B cell (primary cell): ENCODE measurements at regions not wholly inside any gene's neighbourhood (a gene's known extent, or its start where the extent isn't known, plus 50 kb on each side); places are given as distances from the start of the nearest gene placed in this dataset.

ENCODE experiments used
- ATAC-seq: fragments of 200-7000 bp; cut with Tn5 transposase; one replicate; pipeline ENCODE4 v1.10.0; 2021; ENCODE audit warnings: low read depth, mild to moderate bottlenecking, moderate number of reproducible peaks, moderate library complexity
- CTCF ChIA-PET: fragments of 350-600 bp; sonication (Branson Sonifier 250); formaldehyde crosslinking; loops from one replicate; lab custom pipeline; 2021; ENCODE audit warnings: antibody characterized with exemption, inconsistent platforms; lab: Charles Lee
- POLR2A ChIA-PET: fragments of 350-600 bp; sonication (Branson Sonifier 250); formaldehyde crosslinking; loops from one replicate; lab custom pipeline; 2021; ENCODE audit warnings: antibody characterized with exemption; lab: Charles Lee
- DNase-seq: peaks from one replicate; pipeline ENCODE4 v3.0.0; 2013
- H2AFZ ChIP-seq: 2 replicates; pipeline ENCODE4 v1.6.1; 2012; ENCODE audit warnings: mild to moderate bottlenecking, low read depth, low read length; ENCODE audit not compliant: insufficient read depth, poor library complexity, severe bottlenecking
- H3K27ac ChIP-seq, 2 donors: 1 replicate in 1 of 2; 2 replicates in 1 of 2; pipeline ENCODE4 v1.5.1; 2012 to 2013; ENCODE audit warnings: low read length in 2 of 2, mild to moderate bottlenecking in 2 of 2, moderate library complexity in 1 of 2
- H3K27me3 ChIP-seq, 4 experiments: fragments of 200-600 bp in 1 of 4; sonication (generic) in 1 of 4; replicated peaks in 1 of 4; 1 replicate in 2 of 4; 2 replicates in 2 of 4; pipeline versions ENCODE4 v1.6.1 to v1.7.0; 2013 to 2016; ENCODE audit warnings: low read length in 3 of 4, mild to moderate bottlenecking in 2 of 4, mixed read lengths in 1 of 4, moderate library complexity in 1 of 4; ENCODE audit not compliant: insufficient read depth in 4 of 4, control insufficient read depth in 3 of 4; ENCODE audit errors: control extremely low read depth in 1 of 4
- H3K36me3 ChIP-seq, 2 experiments: replicated peaks in 1 of 2; 1 replicate in 1 of 2; 2 replicates in 1 of 2; pipeline versions ENCODE4 v1.6.1 to v1.7.1; 2013; ENCODE audit warnings: low read length in 1 of 2; ENCODE audit not compliant: insufficient read depth in 2 of 2, control insufficient read depth in 1 of 2; ENCODE audit errors: control extremely low read depth in 1 of 2, extremely low read depth in 1 of 2
- H3K4me1 ChIP-seq, 2 donors: fragments of 200-600 bp in 1 of 2; sonication (generic) in 1 of 2; 1 replicate in 1 of 2; 2 replicates in 1 of 2; pipeline versions ENCODE4 v1.5.1 to v1.6.1; 2013 to 2017; ENCODE audit warnings: low read length in 2 of 2; ENCODE audit not compliant: control insufficient read depth in 2 of 2, insufficient read depth in 2 of 2
- H3K4me2 ChIP-seq: replicated peaks from 2 replicates; pipeline ENCODE3; 2012; ENCODE audit warnings: mild to moderate bottlenecking, low read depth, low read length; ENCODE audit not compliant: poor library complexity, severe bottlenecking
- H3K4me3 ChIP-seq, 5 experiments: fragments of 200-600 bp in 1 of 5; sonication (generic) in 1 of 5; 1 replicate in 3 of 5; 2 replicates in 2 of 5; pipeline versions ENCODE4 v1.5.1 to v1.7.0; 2011 to 2016; ENCODE audit warnings: low read length in 4 of 5, mild to moderate bottlenecking in 4 of 5, low read depth in 2 of 5, control low read depth in 1 of 5, moderate library complexity in 1 of 5; ENCODE audit not compliant: insufficient read depth in 1 of 5; ENCODE audit errors: control extremely low read depth in 1 of 5, extremely low read depth in 1 of 5
- H3K79me2 ChIP-seq: fragments of 200-600 bp; sonication (generic); one replicate; pipeline ENCODE4 v1.6.0; 2016; ENCODE audit warnings: low read length; ENCODE audit not compliant: control insufficient read depth, insufficient read depth
- H3K9ac ChIP-seq: fragments of 200-600 bp; sonication (generic); 2 replicates; pipeline ENCODE4 v1.6.1; 2017; ENCODE audit warnings: mild to moderate bottlenecking, low read length, moderate library complexity
- H3K9me3 ChIP-seq, 3 donors: one replicate each; pipeline versions ENCODE4 v1.6.1 to v1.7.1; 2013; ENCODE audit warnings: low read length in 2 of 3; ENCODE audit not compliant: control insufficient read depth in 2 of 3, insufficient read depth in 1 of 3; ENCODE audit errors: control extremely low read depth in 1 of 3
- H4K20me1 ChIP-seq: 2 replicates; pipeline ENCODE4 v1.6.0; 2012; ENCODE audit warnings: mild to moderate bottlenecking, low read length; ENCODE audit not compliant: insufficient read depth, control insufficient read depth, poor library complexity, severe bottlenecking
- H3K27ac Mint-ChIP-seq: one replicate; pipeline ENCODE4 v1.8.0; 2021; ENCODE audit warnings: mixed read lengths
- H3K27me3 Mint-ChIP-seq: one replicate; pipeline ENCODE4 v1.8.0; 2021; ENCODE audit warnings: mixed read lengths
- H3K4me1 Mint-ChIP-seq: one replicate; pipeline ENCODE4 v1.8.0; 2021; ENCODE audit warnings: mixed read lengths
- H3K4me3 Mint-ChIP-seq: one replicate; pipeline ENCODE4 v1.8.0; 2021; ENCODE audit warnings: mixed read lengths
- H3K9me3 Mint-ChIP-seq: one replicate; pipeline ENCODE4 v1.8.0; 2022; ENCODE audit warnings: mixed read lengths; ENCODE audit not compliant: insufficient read depth
- CTCF ChIP-seq: fragments of 200-600 bp; IDR thresholded peaks from one replicate; pipeline ENCODE4 v1.8.0; 2022; ENCODE audit warnings: antibody characterized with exemption, mild to moderate bottlenecking
- EZH2 ChIP-seq: IDR thresholded peaks from 2 replicates; pipeline ENCODE4 v1.6.1; 2012; ENCODE audit warnings: borderline replicate concordance, low read depth, mild to moderate bottlenecking, moderate library complexity, low read length; ENCODE audit not compliant: insufficient read depth, poor library complexity, severe bottlenecking
- WGBS: methylation state at CpG from one replicate; pipeline ENCODE4 v1.1.5; 2013; ENCODE audit warnings: missing lambda C conversion rate; ENCODE audit not compliant: insufficient coverage; 5-methylcytosine and 5-hydroxymethylcytosine counted together
- intact Hi-C: fragments of 100-400 bp; cut with micrococcal nuclease; formaldehyde crosslinking; loops from one replicate; pipeline ENCODE4 v1.10.0; 2022

- Histone ChIP-seq H4K20me1 (no peaks in the 10 kb centered on the region), H3K4me2 (no peak overlapping the region), H3K9ac (no peak overlapping the region), H3K4me3 (no peak overlapping the region), H3K9me3 (peaks cover 0 to 20% (median 0%) of the 10 kb centered on the region in 3 donors), H3K27ac (no peak overlapping the region), H2AFZ (no peak overlapping the region), H3K79me2 (no peaks in the 10 kb centered on the region), H3K27me3 (no peaks in the 10 kb centered on the region), H3K36me3 (no peaks in the 10 kb centered on the region), H3K4me1 (no peaks in the 10 kb centered on the region)
- TF ChIP-seq EZH2 (no peak), CTCF (no peak)
- Mint-ChIP-seq H3K27me3 (no peaks in the 10 kb centered on the region), H3K9me3 (no peaks in the 10 kb centered on the region), H3K27ac (no peak overlapping the region), H3K4me3 (no peak overlapping the region), H3K4me1 (no peaks in the 10 kb centered on the region)
- POLR2A ChIA-PET, result no interaction called here
- DNase-seq (no peak), ATAC-seq (no peak)
- CTCF ChIA-PET, result no interaction called here
- whole genome bisulfite sequencing, result 97% methylated on average over 3 of the region's 3 CpGs
- intact Hi-C loops, result no loop called here
Measured at GRCh38 chr5:174606153-174606552, 118.2 kb upstream of the MSX2 start.

- Mint-ChIP-seq H3K27ac (no peak overlapping the region), H3K9me3 (no peaks in the 10 kb centered on the region), H3K27me3 (no peaks in the 10 kb centered on the region), H3K4me1 (no peaks in the 10 kb centered on the region), H3K4me3 (no peak overlapping the region)
- H3K27me3 ChIP-seq, result no peaks in the 10 kb centered on the region
- H3K9me3 ChIP-seq, result peaks cover 0 to 20% (median 0%) of the 10 kb centered on the region in 3 donors
- no peaks in the 10 kb centered on the region for H3K36me3 ChIP-seq
- H3K4me1 ChIP-seq, result no peaks in the 10 kb centered on the region
- no peak overlapping the region for H3K4me3 ChIP-seq
- POLR2A ChIA-PET, result no interaction called here
- H3K4me2 ChIP-seq, result no peak overlapping the region
- 64% methylated on average over 4 of the region's 4 CpGs for WGBS
- no peaks in the 10 kb centered on the region for H4K20me1 ChIP-seq
- no peak for TF ChIP-seq CTCF
- TF ChIP-seq EZH2, result no peak
- intact Hi-C loops, result no loop called here
- no peak overlapping the region for H3K9ac ChIP-seq
- ATAC-seq, result no peak
- no peak overlapping the region for H2AFZ ChIP-seq
- no peak overlapping the region for H3K27ac ChIP-seq
- no peak for DNase-seq
- no peaks in the 10 kb centered on the region for H3K79me2 ChIP-seq
- CTCF ChIA-PET, result no interaction called here
Measured at GRCh38 chr5:174606646-174607045, 117.7 kb upstream of the MSX2 start.
